Kidney (tissue), 13 donors: ENCODE measurements at regions not wholly inside any gene's neighbourhood (a gene's known extent, or its start where the extent isn't known, plus 50 kb on each side); places are given as distances from the start of the nearest gene placed in this dataset.

Experiments
- DNase-seq, 5 donors: peaks; one replicate each; pipeline ENCODE4 v3.0.0-alpha.2; 2013 to 2020
- FAIRE-seq: peaks from 2 replicates; lab custom pipeline; 2012; peaks lifted over from hg19 to GRCh38; lab: Jason Lieb, UNC
- H3K27ac ChIP-seq, 2 donors: one replicate each; pipeline ENCODE4 v1.7.0; 2013; ENCODE audit warnings: low read depth in 2 of 2, low read length in 2 of 2, inconsistent platforms in 1 of 2
- H3K27me3 ChIP-seq: one replicate; pipeline ENCODE4 v1.7.1; 2013; ENCODE audit warnings: low read length, inconsistent platforms; ENCODE audit not compliant: control insufficient read depth, insufficient read depth
- H3K36me3 ChIP-seq, 3 donors: one replicate each; pipeline versions ENCODE4 v1.7.0 to v1.7.1; 2013; ENCODE audit warnings: low read length in 3 of 3, control low read depth in 1 of 3, inconsistent platforms in 1 of 3; ENCODE audit not compliant: insufficient read depth in 3 of 3, control insufficient read depth in 2 of 3
- H3K4me1 ChIP-seq, 3 donors: one replicate each; pipeline versions ENCODE4 v1.7.0 to v1.7.1; 2013; ENCODE audit warnings: low read length in 3 of 3, inconsistent platforms in 1 of 3, low read depth in 1 of 3; ENCODE audit not compliant: control insufficient read depth in 2 of 3, insufficient read depth in 2 of 3
- H3K4me3 ChIP-seq, 3 donors: one replicate each; pipeline versions ENCODE4 v1.7.0 to v1.8.1; 2013; ENCODE audit warnings: low read length in 3 of 3, control low read depth in 1 of 3, inconsistent platforms in 1 of 3
- H3K9ac ChIP-seq, 3 donors: one replicate each; pipeline versions ENCODE4 v1.7.0 to v1.7.1; 2013; ENCODE audit warnings: low read length in 3 of 3, control low read depth in 1 of 3, inconsistent platforms in 1 of 3
- H3K9me3 ChIP-seq, 3 donors: one replicate each; pipeline versions ENCODE4 v1.7.0 to v1.7.1; 2013; ENCODE audit warnings: low read length in 3 of 3, control low read depth in 1 of 3, inconsistent platforms in 1 of 3; ENCODE audit not compliant: control insufficient read depth in 2 of 3, insufficient read depth in 1 of 3
- intact Hi-C: fragments of 100-400 bp; cut with DNase I; formaldehyde crosslinking; loops from one replicate; pipeline ENCODE4 v1.11.1; 2022
- TF ChIP-seq, protein P1 (sequence below): IDR thresholded peaks from 3 replicates; pipeline ENCODE4 v1.5.1; 2012; ENCODE audit warnings: mild to moderate bottlenecking, moderate library complexity, borderline replicate concordance; ENCODE audit not compliant: insufficient read depth; ENCODE audit errors: extremely low read depth
- donor health status: control.
- donor health status: control.
- donor health status: control.
- donor health status: control.
- donor health status: control.
- donor health status: DM: yes; HTN: yes; CAD: no.
- donor health status: Normal renal cell carcinoma (clear cell type).

DNA sequence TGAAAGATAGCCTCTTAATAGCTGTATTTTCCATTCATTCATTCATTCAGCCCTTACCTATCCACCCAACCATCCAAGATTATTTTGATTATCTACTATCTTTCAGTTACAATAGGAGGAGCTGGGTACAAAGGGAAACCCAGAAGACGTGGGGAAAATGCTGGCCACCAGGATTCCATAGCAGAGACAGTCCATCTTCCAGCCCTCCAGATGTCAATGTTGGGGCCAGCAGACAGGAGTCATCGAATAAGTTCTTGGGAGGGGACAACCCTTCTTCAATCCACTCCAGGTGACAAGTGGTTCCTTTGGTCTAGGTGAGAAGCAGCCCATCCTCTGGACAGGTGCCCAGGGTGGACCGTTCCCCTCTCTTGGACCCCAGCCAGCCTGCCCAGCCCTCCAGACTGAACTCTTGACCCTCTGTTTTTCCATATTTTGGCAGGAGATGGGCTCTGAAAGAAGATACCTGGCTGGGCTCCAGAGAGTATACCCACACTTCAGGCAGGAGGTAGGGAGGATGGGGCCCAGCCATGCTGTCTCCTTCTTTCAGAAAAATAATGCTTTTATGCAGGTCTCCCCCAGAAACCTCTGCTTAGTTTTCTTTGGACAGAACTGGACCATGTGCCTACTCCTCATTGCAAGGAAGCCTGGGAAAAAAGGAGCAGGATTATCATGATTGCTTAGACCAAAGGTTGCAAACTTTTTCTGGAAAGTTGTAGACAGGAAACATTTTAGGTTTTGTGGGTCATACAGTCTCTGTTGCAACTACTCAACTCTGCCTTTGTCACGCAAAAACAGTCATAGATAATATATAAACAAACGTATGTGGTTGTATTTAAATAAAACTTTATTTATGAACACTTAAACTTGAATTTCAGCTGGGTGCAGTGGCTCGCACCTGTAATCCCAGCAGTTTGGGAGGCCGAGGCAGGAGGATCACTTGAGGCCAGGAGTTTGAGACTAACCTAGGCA lies 95.5 kb upstream of the SMNDC1 start:
- Histone ChIP-seq H3K4me3 (no peak overlapping the region), H3K4me1 (peaks cover 0 to 18% (median 14%) of the 10 kb centered on the region in 3 donors), H3K9ac (no peak overlapping the region), H3K27ac (no peak overlapping the region), H3K27me3 (no peaks in the 10 kb centered on the region), H3K36me3 (no peaks in the 10 kb centered on the region), H3K9me3 (no peaks in the 10 kb centered on the region)
- no peak for FAIRE-seq
- TF ChIP-seq, protein P1, sequence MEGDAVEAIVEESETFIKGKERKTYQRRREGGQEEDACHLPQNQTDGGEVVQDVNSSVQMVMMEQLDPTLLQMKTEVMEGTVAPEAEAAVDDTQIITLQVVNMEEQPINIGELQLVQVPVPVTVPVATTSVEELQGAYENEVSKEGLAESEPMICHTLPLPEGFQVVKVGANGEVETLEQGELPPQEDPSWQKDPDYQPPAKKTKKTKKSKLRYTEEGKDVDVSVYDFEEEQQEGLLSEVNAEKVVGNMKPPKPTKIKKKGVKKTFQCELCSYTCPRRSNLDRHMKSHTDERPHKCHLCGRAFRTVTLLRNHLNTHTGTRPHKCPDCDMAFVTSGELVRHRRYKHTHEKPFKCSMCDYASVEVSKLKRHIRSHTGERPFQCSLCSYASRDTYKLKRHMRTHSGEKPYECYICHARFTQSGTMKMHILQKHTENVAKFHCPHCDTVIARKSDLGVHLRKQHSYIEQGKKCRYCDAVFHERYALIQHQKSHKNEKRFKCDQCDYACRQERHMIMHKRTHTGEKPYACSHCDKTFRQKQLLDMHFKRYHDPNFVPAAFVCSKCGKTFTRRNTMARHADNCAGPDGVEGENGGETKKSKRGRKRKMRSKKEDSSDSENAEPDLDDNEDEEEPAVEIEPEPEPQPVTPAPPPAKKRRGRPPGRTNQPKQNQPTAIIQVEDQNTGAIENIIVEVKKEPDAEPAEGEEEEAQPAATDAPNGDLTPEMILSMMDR, result no peak
- DNase-seq, result peak in 1 of 5 donors; percentile 45
- intact Hi-C loops, result no loop called here

DNA sequence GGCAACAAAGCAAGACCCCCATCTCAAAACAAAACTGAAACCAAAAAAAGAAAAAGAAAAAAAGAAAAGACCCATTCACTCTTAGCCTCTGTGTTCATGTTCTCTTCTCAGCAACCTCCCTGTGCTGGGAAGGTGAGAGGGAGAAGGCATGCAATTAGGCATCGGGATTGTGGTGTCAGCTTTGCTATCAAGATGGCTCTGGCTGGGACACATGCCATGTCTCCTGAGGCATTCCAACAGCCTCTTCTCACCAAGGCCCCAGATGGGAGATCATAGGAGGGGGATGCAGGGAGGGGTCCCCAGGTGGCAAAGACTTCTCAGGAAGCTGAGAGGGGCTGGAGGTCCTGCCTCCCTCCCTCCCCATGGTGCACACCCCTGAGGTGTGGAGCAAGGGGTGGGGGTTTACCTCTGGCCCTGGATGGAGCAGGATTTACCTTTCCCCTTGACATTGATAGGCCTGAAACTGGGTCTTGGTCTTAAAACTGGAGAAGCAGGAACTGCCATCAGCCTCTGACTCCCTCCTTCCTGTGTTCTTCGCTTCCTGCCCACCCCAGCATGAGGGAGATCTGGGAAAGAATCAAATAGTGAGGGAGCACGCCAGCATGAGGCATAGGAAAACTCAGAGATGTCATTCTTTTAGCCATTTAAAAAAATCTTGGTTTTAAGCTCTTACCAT lies 96.2 kb upstream of the DUSP5 start:
- H3K9me3 ChIP-seq, result no peaks in the 10 kb centered on the region
- no peak overlapping the region for H3K9ac ChIP-seq
- intact Hi-C loops, result no loop called here
- FAIRE-seq, result no peak
- DNase-seq, result no peak
- no peak overlapping the region for H3K27ac ChIP-seq
- TF ChIP-seq, protein P1, result no peak
- no peaks in the 10 kb centered on the region for H3K36me3 ChIP-seq
- H3K27me3 ChIP-seq, result no peaks in the 10 kb centered on the region
- H3K4me3 ChIP-seq, result no peak overlapping the region
- H3K4me1 ChIP-seq, result peaks cover 0 to 6% (median 5%) of the 10 kb centered on the region in 3 donors

DNA sequence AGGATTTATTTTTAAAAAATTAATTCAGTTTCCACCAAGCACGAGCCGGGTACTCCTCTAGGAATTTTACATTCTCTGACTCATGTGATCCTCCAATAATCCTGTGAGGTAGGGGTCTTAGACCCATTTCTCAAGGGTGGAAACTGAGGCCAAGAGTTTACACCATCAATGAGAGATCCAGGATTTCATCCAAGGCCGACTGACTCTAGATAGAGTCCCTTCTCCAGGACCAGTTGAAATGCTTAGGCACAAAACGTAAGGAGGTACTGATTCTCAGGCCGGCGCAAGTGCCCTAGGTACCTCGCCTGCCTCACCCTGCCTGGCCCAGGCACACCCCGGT lies 95.7 kb upstream of the DUSP5 start:
- Histone ChIP-seq H3K36me3 (no peaks in the 10 kb centered on the region), H3K9me3 (no peaks in the 10 kb centered on the region), H3K27ac (no peak overlapping the region), H3K4me3 (no peak overlapping the region), H3K9ac (no peak overlapping the region), H3K4me1 (peaks cover 0 to 6% (median 5%) of the 10 kb centered on the region in 3 donors), H3K27me3 (no peaks in the 10 kb centered on the region)
- DNase-seq, result no peak
- TF ChIP-seq, protein P1, result no peak
- intact Hi-C loops, result no loop called here
- FAIRE-seq, result no peak
